ENCODE measurements at regions not wholly inside any gene's neighbourhood (a gene's known extent, or its start where the extent isn't known, plus 50 kb on each side); places are given as distances from the start of the nearest gene placed in this dataset.

- Histone ChIP-seq H3K4me1 (ENCODE audit: control insufficient read depth, extremely low read depth, insufficient read depth, low read length) (no peaks in the 10 kb centered on the region), H3K27me3 (ENCODE audit: control insufficient read depth, extremely low read depth, insufficient read depth, low read length) (no peaks in the 10 kb centered on the region), H3K4me2 (ENCODE audit: control insufficient read depth, extremely low read depth, insufficient read depth, low read depth, low read length) (no peak overlapping the region), H4K20me1 (ENCODE audit: control insufficient read depth, extremely low read depth, insufficient read depth, low read length) (no peaks in the 10 kb centered on the region), H3K9me3 (ENCODE audit: control insufficient read depth, low read depth, low read length) (no peaks in the 10 kb centered on the region), H3K27ac (ENCODE audit: control insufficient read depth, insufficient read depth, low read length) (no peak overlapping the region), H3K36me3 (ENCODE audit: control insufficient read depth in 2 of 2, extremely low read depth in 1 of 2, insufficient read depth in 2 of 2, low read length in 2 of 2) (no peaks in the 10 kb centered on the region), H3K79me2 (ENCODE audit: control insufficient read depth, insufficient read depth, low read length) (no peaks in the 10 kb centered on the region), H3K9me1 (ENCODE audit: control insufficient read depth, extremely low read depth, insufficient read depth, low read length) (no peaks in the 10 kb centered on the region), H2AFZ (ENCODE audit: control insufficient read depth, low read length) (no peak overlapping the region), H3K9ac (ENCODE audit: control insufficient read depth, extremely low read depth, insufficient read depth, low read length) (no peak overlapping the region), H3K4me3 (ENCODE audit: control insufficient read depth in 2 of 3, extremely low read depth in 1 of 3, insufficient read depth in 2 of 3, low read depth in 1 of 3, low read length in 3 of 3) (no peak overlapping the region)
- dilution Hi-C loops (cut with MboI; ENCODE audit: extremely low pct_ligation_motif_present, low sequenced_read_pairs) = no loop called here
- FAIRE-seq (no peak), DNase-seq (ENCODE audit: low read depth, low spot score) (no peak)
- TF ChIP-seq EZH2 (IDR thresholded peaks at IDR 0.05; ENCODE audit: low read length) (no peak), CTCF (optimal IDR thresholded peaks at IDR 0.05 in 1 of 3, IDR thresholded peaks at IDR 0.05 in 1 of 3, conservative IDR thresholded peaks at IDR 0.05 in 1 of 3; ENCODE audit: extremely low read depth in 1 of 3, insufficient read depth in 2 of 3, low read length in 3 of 3) (no peak)
Measured at GRCh38 chr6:120202878-120203277, 853.3 kb upstream of the MAN1A1 start.

GRCh38 chr6:120200853-120201252 lies 851.3 kb upstream of the MAN1A1 start:
- Histone ChIP-seq H3K27ac (ENCODE audit: control insufficient read depth, insufficient read depth, low read length) (no peak overlapping the region), H3K79me2 (ENCODE audit: control insufficient read depth, insufficient read depth, low read length) (no peaks in the 10 kb centered on the region), H3K27me3 (ENCODE audit: control insufficient read depth, extremely low read depth, insufficient read depth, low read length) (no peaks in the 10 kb centered on the region), H3K4me2 (ENCODE audit: control insufficient read depth, extremely low read depth, insufficient read depth, low read depth, low read length) (no peak overlapping the region), H3K4me3 (ENCODE audit: control insufficient read depth in 2 of 3, extremely low read depth in 1 of 3, insufficient read depth in 2 of 3, low read depth in 1 of 3, low read length in 3 of 3) (no peak overlapping the region), H4K20me1 (ENCODE audit: control insufficient read depth, extremely low read depth, insufficient read depth, low read length) (no peaks in the 10 kb centered on the region), H3K9me3 (ENCODE audit: control insufficient read depth, low read depth, low read length) (peaks cover 1% of the 10 kb centered on the region), H2AFZ (ENCODE audit: control insufficient read depth, low read length) (no peak overlapping the region), H3K4me1 (ENCODE audit: control insufficient read depth, extremely low read depth, insufficient read depth, low read length) (no peaks in the 10 kb centered on the region), H3K9ac (ENCODE audit: control insufficient read depth, extremely low read depth, insufficient read depth, low read length) (no peak overlapping the region), H3K36me3 (ENCODE audit: control insufficient read depth in 2 of 2, extremely low read depth in 1 of 2, insufficient read depth in 2 of 2, low read length in 2 of 2) (no peaks in the 10 kb centered on the region), H3K9me1 (ENCODE audit: control insufficient read depth, extremely low read depth, insufficient read depth, low read length) (no peaks in the 10 kb centered on the region)
- FAIRE-seq (no peak), DNase-seq (ENCODE audit: low read depth, low spot score) (no peak)
- TF ChIP-seq EZH2 (IDR thresholded peaks at IDR 0.05; ENCODE audit: low read length) = no peak
- TF ChIP-seq CTCF (optimal IDR thresholded peaks at IDR 0.05 in 1 of 3, IDR thresholded peaks at IDR 0.05 in 1 of 3, conservative IDR thresholded peaks at IDR 0.05 in 1 of 3; ENCODE audit: extremely low read depth in 1 of 3, insufficient read depth in 2 of 3, low read length in 3 of 3) = no peak
- dilution Hi-C loops (cut with MboI; ENCODE audit: extremely low pct_ligation_motif_present, low sequenced_read_pairs) = no loop called here

Measured in keratinocyte (primary cell).